ENCODE measurements at regions not wholly inside any gene's neighbourhood (a gene's known extent, or its start where the extent isn't known, plus 50 kb on each side); places are given as distances from the start of the nearest gene placed in this dataset.

DNA sequence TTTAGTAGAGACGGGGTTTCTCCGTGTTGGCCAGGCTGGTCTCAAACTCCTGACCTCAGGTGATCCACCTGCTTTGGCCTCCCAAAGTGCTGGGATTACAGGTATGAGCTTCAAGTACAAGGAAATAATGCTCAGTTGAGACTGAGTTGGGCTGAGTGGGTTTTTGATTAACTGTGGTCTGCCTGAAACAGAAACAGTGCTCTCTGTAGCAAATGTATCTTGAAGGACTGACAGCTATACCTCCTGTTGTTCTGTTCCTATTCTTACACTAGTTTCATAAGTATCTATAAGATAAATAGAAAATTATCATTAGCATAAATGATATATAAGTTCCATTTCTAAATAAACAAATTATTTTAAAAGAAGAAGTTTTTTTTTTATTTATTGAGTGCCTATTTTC, 142.8 kb upstream of the PTPRK start:
- DNase-seq, result no peak

DNA sequence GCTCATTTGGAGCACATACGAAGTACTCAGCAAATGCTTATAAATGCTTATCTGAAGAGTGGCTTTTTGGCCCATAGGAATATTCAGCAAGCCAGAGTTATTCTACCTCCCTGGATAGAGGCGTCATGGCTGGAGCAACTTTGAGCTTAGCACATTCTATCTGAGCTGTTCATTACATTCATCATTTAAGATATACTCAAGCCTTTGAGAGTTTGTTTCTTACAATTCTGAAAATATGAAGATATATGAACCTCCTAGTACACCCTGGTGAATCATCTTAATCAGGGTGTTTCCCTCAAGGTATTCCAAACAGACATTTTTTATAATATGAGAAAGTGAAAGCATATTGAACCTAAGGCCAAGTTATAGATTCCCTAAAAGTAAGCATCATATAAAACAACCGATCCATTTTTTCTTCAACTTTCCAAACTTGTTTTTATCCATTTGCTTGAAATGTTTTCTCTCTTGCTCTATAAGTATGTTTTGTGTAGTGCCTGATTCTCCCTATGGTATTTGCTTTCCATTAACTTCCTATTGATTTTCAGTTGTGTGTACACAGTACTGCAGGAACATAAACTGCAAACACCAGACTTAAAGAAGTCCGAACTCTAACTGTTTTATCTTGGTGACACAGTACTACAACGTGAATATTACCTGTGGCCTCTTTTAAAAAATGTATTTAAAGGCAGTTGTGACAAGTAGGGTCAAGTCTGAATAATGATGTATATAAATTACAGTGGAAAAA, 139.7 kb upstream of the PTPRK start:
- DNase-seq, result no peak

DNA sequence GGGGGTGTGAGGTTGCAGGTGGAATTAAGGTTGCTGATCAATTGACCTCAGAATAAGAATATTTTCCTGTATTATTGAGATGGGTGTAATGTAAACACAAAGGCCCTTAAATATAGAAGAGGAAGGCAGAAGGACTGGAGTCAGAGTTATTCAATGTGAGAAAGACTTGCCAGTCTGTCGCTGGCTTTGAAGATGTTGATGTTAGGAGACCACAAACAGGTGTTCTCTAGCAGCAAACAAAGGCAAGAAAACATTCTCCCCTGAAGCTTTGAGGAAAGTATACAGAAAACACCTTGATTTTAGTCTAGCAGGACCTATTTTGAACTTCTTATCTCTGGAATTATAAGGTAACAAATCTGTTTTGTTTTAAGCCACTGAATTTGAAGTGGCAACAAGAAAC, 138.9 kb upstream of the PTPRK start:
- no peak for DNase-seq

DNA sequence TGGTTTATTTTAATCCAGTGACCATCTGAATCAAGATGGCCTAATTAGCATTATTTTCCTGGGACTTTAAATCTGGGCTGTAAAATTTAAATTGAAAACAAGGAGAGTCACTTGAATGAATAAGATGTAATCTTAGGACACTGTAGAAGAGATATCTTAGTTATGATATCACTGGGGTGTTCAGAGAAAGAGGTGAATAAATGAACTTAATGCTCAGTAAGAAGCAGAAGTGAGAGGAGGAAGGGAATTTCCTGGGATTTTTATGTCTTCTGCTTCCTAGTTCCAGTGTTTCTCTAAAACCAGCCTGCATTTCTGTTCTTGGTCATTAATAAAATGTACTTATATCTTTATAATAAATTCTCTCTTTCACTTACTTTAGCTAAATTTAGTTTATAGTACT, 136.8 kb upstream of the PTPRK start:
- DNase-seq, result no peak

DNA sequence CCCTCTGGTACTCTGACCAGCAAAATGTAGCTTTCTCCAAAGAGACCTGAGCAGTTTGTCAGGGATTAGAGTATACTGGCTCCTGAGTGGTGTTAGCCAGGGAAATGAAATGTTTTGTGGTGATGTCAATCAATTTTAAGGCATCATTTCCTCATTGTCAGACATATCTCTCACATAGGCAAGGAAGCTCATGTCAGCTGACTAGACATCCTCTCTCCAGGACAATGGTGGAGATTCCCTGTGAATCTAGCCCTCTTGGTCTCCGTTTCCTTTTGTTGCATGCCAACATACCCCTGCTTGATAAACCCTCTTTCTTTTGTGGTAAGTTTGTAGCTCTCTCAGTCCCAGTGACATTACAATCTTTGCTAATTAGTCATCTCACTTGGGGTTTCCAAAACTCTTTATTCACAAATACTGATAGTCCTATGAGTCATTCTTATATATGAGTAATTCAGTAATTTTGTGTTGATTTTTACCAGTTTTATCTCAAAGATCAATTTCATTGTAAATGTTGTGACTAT, 135.6 kb upstream of the PTPRK start:
- DNase-seq, result no peak

DNA sequence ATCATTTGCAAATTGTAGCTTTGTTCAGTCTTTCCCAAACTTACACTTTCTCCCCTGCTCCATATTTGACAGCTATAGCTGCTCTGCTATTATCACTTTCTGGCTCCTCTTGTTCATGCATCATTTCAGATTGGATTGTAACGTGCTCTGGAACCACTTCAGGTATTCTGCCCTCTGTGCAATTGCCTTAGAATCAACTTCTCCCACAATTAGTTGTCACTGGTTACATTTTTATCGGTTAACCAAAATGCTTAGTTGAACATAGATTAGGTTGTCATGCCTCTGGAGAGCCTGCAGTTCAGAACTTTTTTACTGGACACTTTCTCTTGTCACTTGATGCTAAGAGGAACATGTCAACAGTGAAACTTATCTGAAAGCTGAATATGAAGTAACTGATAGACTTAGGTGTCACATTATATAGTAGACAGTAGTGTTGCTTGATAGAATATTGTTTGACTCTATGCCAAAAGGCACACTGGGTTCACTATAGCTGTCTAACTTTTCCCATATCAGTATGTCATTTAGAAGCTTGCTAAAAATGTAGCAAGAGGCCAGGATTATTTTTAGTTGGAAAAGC, 127.7 kb upstream of the PTPRK start:
- DNase-seq, result no peak

DNA sequence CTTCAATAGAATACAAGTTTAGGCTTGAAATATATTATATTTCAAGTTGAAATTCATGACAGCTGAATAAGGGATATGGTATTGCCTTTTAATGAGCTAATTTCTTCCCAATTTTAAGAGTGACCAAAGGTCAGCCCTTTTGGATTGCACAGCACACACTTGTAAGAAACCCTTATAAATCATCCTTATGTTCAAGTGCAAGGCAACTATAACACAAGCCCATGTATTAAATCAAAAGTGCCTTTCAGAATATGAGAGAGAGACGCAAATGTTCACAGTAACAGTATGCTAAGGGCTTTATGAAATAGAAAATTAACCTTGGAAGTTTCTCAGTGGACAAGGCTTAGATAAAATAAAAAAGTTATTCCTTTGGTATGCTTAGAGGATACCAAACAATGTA, 121.7 kb upstream of the PTPRK start:
- no peak for DNase-seq

DNA sequence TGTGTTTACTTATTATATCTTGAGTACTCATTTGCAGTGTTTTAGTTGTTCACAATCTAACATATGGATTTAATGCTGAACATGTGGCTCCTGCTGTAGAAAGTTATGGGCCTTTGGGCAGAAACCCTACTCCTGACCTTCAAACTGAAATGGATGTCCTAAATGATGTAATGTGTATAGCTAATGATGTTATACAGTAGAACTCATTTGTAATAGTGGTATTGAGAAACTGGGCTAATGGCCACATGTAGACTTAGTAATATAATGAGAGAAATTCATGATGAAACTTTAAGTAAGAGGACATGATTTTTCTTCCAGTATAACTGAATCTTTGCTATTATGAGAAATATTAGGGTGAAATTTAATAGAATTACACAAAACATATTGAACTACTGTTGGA, 121.3 kb upstream of the PTPRK start:
- DNase-seq, result no peak

DNA sequence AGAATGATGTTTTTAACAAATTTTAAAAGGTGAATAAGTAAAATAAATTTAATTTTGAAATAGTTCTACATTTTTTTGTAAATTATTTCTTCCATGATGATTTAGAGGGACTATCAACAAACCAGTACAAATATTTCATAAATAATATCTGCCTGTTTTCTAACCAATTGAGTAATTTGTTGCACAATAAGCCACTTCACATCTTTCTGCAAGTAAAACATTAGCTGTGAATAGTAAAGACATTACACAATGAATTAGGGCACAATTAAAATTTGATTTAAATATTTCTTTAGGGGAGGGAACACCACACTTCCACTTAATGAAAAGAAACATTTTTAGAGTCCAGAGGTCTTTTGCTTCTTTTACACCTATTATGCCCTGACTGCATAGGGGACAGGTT, 118.4 kb upstream of the PTPRK start:
- DNase-seq, result no peak

DNA sequence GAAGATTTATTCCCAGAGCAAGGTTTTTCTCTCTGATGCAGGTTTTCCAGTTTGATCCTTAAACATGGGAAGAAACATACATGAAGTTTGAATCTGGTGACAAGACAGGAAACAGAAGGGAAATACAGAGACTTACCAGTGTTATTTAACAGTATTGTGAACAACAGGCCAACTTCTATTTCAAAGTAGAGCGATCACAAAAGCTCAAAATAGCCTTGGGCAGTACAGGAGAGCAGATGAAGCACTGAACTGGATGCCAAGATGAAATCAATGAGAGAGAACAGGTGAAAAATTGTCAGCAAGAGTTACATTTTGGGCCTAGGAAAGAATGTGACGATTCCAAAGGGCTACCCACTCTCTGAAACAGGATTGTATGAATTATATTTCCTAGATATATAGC, 114.8 kb upstream of the PTPRK start:
- DNase-seq, result no peak

DNA sequence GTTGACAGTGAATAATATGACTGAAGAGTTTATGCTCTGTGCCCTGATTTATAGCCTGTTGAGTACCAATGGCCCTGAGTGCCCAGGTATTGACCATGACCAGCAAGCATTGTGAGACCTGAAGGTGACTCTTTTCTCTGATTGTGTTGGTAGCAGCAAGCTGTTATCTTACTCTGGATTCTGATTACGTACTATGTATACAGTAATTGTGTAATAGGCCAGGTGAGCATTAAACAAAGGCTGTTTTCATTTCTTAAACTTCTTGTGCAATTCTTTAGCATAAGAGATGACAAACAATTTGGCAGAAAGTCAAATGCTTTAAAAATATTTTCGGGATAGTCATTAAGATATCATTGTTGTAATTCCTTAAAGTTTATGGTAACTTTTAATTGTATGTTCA, 111.7 kb upstream of the PTPRK start:
- DNase-seq, result no peak

DNA sequence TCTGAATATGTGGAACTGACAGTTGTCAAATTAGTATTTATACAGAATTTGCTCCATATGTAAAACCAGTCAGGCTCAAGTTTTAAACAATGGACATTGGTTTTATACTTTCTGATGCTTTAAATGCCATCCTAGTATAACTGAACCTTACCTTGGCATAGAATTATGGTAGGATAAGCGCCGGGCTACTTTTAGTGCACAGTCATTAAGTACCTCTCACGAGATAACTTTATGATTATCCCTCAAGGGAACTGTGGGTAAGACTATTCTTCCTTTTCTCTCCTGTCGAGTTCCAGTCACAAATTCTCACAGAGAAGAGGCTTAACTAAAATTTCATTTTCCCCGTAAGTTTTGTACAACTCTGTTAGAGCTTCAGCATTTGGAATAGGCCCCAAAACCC, 110.6 kb upstream of the PTPRK start:
- DNase-seq, result no peak

DNA sequence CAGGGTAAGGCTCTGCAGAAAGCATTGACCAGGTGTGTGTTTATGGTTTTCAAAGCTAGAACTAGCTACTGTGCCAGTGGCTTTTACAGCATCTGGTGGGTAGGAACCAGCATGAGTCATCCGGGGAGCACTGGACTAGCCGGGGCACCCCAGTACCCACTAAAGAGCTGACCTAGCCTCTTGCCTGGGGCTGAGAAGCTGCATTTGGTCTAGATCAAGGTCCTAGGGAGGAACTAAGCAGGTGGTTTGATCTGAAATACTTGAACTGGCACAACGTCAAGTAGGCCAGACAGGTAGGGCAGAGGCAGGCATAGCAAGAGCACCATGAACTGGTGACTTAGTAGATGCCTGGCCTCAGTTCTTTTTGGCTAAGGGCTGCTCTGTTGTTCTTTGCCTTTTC, 109.8 kb upstream of the PTPRK start:
- no peak for DNase-seq

DNA sequence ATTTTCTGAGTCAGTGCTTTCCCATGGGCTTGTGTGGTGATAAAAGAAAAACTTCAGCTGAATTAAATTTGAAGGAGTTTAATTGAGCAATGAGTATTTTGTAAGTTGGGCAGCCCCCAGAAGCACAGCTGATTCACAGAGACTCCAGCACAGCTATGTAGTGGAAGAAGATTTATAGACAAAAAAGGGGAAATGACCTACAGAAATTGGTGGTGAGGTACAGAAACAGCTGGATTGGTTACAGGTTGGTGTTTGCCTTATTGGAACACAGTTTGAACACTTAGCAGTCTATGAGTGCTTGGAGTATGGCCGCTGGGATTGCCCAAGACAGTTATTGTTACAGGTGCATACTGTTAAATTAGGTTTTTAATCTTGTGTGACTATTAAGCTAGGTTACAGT, 96.9 kb upstream of the PTPRK start:
- DNase-seq, result no peak

DNA sequence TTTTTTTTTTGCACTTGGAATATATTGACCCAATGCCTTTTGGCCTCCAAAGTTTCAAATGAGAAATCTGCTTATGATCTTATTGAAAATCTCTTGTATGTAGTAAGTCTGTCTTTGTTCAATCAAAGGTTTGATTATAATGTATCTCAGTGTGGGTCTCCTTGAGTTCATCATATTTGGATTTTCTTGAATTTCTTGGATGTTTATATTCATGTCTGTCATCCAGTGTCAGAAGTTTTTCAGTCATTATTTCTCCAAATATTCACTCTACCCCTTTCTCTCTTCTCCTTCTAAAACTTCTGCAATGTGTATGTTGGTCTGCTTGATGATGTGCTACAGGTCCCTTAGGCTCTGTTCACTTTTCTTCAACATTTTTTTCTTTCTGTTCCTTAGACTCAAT, 95.9 kb upstream of the PTPRK start:
- no peak for DNase-seq

DNA sequence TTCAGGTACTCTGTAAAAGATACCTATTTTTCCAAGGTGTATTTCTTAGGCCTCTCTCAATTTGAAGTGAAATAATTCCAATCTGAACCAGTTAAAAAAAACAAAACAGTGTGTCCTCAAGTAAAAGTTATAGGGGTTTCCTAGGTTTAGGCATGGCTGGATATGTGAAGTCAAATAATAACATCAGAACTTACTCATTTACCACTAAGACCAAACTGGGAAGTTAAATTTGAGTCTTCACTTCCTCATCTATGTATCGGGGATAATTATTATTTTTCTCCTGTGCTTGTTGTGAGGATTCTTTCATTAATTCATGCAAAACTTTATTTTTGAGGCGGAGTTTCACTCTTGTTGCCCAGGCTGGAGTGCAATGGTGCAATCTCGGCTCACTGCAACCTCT, 86.2 kb upstream of the PTPRK start:
- no peak for DNase-seq

DNA sequence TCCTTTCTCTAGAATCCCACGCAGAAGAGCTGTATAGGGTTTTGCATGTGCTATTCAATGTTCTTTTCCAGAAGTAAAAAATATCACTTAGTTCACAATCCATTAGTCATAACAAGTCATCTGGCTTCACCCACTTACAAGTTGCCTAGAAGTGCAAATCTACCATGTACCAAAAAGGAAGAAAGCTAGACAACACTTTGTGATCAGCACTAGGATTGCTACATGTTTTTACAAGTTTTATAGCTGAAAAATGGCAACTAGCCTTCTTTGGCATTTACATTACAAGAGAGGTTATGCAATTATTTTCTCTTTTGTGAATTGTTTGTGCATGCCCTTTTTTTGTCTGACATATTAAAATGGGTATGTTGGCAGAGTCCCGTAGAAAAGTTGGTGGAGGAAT, 85.6 kb upstream of the PTPRK start:
- DNase-seq, result no peak

DNA sequence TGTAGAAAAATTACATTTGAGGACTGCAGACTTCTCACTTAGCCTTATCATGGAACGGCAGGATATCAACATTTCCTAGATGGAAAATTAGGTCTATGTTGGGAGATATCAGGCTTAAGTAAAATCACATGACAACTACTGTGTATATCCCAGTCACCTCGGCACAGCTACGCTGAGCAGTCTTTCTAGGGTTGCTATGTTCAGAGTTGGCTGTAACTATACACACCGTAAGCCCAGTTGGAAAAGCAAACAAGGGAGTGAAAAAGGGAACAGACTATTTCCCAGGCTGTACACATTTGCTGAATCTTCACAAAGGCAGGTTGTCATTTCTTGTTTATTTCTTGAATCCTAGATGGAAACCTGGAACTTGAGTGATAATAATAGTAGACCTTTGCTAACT, 80.7 kb upstream of the PTPRK start:
- no peak for DNase-seq

DNA sequence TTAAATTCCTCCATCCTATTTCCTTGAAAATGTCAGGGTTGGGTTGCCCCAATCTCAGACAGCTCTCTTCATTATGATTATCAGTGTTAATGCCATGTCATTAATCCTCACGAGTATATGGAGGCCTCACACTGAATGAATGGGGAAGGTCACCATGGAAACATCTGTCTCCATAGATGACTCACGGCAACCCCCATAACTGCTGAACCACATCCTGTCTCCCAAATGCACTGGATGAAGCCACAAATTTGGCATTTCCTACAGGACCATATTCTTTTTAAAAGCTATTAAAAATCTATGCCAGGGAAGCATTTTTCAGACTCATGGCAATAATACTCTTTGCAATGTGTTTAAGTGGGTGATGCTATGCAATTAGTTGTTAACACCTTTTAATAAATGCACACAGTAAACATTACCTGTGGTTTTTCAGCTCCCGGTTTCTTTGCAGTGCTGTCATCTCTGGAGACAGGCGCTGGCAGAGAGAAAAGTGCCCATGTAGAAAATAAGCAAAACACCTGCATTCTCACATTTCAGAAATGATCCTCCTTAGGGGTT, 80.1 kb upstream of the PTPRK start:
- no peak for DNase-seq

DNA sequence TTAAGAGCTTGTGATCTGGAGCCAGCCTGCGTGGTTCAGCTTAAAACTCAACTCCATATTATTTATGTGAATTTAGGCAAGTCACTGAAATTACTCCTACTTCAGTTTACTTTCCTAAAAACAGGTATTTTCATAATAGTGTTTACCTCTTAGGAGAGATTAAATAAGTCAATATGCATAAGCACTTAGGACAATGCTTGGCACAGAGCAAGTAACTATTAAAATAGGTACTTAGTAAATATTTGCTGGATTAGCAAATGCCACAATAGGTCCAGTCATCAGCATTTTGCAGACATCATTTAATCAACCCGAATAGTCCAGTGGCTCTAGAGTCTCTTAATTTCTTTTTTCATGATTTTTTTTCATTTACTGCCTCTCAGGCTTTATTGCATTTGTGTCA, 78.6 kb upstream of the PTPRK start:
- no peak for DNase-seq

DNA sequence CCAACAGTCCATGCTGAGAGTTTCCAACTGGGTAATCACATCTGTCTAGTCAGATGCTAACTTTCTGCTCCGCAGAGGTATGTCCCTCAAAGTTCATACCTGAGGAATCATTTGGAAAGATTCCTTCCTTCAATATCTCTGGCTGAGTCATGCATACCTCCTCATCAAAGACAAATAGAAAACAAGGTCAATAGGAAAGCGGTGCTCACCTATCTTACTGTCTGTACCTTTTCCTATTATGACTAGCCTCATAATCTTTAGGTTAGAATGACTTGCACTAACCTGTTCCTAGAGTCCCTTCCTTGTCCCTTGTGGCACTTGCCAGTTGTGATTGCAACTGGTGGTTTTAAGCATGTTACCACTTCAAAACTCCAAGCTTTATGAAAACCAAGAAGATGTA, 78.2 kb upstream of the PTPRK start:
- no peak for DNase-seq

DNA sequence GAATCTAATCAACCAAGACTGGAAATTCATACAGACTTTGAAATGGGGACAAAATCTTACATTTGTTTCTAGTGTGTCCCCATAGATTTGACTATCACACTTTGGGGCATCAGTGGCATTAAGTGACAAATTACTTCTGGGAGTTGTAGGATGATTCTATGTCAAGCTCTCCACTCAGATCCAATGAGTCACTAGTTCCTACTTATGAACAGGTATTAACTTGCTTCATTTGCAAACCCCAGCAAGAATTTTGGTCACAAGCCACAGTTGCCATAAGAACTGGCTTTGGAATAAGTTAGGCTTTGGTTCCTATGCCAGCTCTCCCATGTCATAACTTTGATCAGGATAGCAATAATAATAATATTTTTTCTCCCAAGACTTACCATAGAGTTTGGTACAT, 77.6 kb upstream of the PTPRK start:
- no peak for DNase-seq

DNA sequence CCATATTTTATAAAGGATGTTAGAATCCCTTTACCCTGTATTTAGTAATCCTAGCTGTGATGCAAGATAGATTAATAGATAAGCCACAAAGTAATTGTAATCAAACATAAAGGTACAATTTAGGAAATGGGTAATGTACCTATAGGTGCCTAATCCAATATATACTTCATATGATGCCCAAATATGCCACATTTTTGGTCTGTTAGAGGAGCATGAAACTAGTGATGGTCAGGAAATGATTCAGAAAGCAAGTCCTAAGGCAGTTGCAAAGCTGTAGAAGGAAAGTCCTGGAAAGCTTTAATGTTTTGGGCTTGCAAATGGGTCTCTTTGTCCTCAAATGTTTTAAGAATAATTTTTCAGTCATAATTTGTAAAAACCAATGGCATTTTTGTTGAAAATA, 76.6 kb upstream of the PTPRK start:
- DNase-seq, result no peak

DNA sequence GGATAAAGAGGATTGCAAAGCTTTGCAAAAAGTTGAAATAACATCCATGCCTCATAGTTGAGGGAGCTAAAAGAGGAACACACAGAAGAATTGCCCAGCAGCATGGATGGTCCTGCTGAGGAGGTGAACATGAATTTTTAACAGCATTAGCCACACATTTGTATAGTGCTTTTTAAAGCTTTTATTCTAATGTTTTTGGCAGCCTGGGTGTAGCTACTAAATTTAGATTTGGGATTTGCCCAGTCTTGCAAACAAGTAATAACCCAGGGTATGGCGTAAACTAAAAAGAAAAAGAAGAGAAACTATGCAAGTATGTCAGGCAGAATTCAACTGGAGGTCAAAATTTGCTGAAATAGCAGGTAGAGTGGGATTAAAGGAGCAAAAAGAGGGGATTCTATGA, 75.1 kb upstream of the PTPRK start:
- DNase-seq, result no peak

DNA sequence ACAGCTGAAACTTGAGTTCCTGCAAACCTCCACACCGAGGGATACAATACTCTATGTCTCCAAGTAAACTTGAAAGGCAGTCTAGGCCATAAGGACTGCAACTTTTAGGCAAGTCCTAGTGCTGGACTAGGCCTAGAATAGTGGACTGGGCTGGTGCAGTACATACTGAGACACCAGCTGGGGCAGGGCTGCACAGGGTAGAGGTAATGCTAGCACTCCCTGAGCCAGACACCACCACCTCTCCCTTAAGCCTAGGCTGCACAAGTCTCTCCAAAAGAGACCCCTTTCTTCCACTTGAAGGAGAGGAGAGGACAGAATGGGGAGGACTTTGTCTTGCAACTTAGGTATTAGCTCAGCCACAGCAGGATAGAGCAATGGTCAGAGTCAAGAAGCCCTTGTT, 65.7 kb upstream of the PTPRK start:
- DNase-seq, result no peak
